Thyroid gland (tissue), 4 donors: ENCODE measurements at regions not wholly inside any gene's neighbourhood (a gene's known extent, or its start where the extent isn't known, plus 50 kb on each side); places are given as distances from the start of the nearest gene placed in this dataset.

Source experiments
- DNase-seq, 2 donors: peaks; one replicate each; pipeline ENCODE4 v3.0.0-alpha.2; 2019
- H3K27ac ChIP-seq, 3 donors: fragments of 200-600 bp; sonication (generic); 1 replicate in 2 of 3; 2 replicates in 1 of 3; pipeline ENCODE4 v1.5.1; 2016 to 2019; ENCODE audit warnings: mild to moderate bottlenecking in 1 of 3, moderate library complexity in 1 of 3
- H3K27me3 ChIP-seq: fragments of 200-600 bp; sonication (generic); one replicate; pipeline ENCODE4 v1.5.1; 2019
- H3K36me3 ChIP-seq, 2 donors: fragments of 200-600 bp; sonication (generic); one replicate each; pipeline ENCODE4 v1.5.1; 2016 to 2019
- H3K4me1 ChIP-seq, 2 donors: fragments of 200-600 bp; sonication (generic); one replicate each; pipeline ENCODE4 v1.5.1; 2017 to 2019
- H3K4me3 ChIP-seq, 3 donors: fragments of 200-600 bp; sonication (generic); replicated peaks in 1 of 3; 1 replicate in 2 of 3; 2 replicates in 1 of 3; pipeline ENCODE4 v1.5.1; 2016; ENCODE audit warnings: mild to moderate bottlenecking in 1 of 3
- H3K9me3 ChIP-seq: fragments of 200-600 bp; sonication (generic); one replicate; pipeline ENCODE4 v1.5.1; 2017
- POLR2A ChIP-seq, 2 donors: fragments of 450-650 bp; IDR thresholded peaks; one replicate each; pipeline ENCODE4 v1.6.1; 2017; ENCODE audit warnings: antibody characterized with exemption in 2 of 2, mild to moderate bottlenecking in 2 of 2, moderate library complexity in 1 of 2
- WGBS, 2 donors: methylation state at CpG; one replicate each; pipeline ENCODE4 v1.1.5; 2017; 5-methylcytosine and 5-hydroxymethylcytosine counted together
- intact Hi-C: fragments of 100-400 bp; cut with DNase I; formaldehyde crosslinking; loops from one replicate; pipeline ENCODE4 v1.15.1; 2023
- TF ChIP-seq, protein P1 (sequence below), 6 experiments: fragments of 200-600 bp in 3 of 6; fragments of 450-650 bp in 3 of 6; sonication (generic) in 3 of 6; IDR thresholded peaks; one replicate each; pipeline ENCODE4 v1.5.1; 2016 to 2019; ENCODE audit warnings: antibody characterized with exemption in 6 of 6, mild to moderate bottlenecking in 2 of 6, inconsistent platforms in 1 of 6, moderate library complexity in 1 of 6

DNA sequence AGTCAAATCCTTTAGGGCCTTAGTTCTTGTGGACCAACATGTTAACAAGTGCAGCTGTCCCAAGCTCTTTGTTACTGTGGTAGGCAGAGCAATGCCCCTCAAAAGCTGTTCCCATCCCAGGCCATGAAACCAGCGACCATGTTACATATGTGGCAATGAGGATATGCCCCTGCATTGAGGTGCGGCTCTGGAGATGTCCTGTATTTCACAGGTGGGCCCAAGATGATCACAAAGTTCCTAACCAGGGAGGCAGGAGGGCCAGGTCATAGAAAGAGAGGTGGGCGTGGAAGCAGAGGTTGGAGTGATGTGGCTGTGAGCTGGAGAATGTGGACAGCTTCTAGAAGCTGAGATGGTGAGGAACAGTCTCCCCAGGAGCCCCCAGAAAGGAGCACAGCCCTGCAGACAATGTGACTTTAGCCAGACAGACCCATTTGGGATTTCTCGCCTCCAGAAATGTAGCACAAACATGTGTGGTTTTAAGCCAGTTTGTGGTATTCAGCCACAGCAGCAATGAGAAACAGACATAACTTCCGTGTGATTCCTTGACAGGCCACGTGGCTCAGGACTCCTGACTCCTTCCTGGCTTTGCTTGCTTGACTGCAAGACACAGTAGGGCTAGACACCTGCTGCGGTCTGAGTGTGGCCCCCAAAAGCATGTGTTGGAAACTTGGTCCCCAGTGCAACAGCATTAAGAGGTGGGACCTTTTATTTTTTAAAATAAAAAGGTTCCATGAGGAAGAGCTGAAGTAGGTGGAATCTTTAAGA, 778.3 kb downstream of the KCNJ18 start:
- DNase-seq: no peak
- WGBS, 2 donors: 57 to 63% methylated on average over 7 of the region's 7 CpGs
- intact Hi-C loops: no loop called here
- no peaks in the 10 kb centered on the region for H3K4me1 ChIP-seq
- no peak overlapping the region for H3K27ac ChIP-seq
- no peak overlapping the region for H3K4me3 ChIP-seq
- H3K27me3 ChIP-seq: no peaks in the 10 kb centered on the region
- no peaks in the 10 kb centered on the region for H3K36me3 ChIP-seq
- H3K9me3 ChIP-seq: no peaks in the 10 kb centered on the region
- TF ChIP-seq, protein P1, sequence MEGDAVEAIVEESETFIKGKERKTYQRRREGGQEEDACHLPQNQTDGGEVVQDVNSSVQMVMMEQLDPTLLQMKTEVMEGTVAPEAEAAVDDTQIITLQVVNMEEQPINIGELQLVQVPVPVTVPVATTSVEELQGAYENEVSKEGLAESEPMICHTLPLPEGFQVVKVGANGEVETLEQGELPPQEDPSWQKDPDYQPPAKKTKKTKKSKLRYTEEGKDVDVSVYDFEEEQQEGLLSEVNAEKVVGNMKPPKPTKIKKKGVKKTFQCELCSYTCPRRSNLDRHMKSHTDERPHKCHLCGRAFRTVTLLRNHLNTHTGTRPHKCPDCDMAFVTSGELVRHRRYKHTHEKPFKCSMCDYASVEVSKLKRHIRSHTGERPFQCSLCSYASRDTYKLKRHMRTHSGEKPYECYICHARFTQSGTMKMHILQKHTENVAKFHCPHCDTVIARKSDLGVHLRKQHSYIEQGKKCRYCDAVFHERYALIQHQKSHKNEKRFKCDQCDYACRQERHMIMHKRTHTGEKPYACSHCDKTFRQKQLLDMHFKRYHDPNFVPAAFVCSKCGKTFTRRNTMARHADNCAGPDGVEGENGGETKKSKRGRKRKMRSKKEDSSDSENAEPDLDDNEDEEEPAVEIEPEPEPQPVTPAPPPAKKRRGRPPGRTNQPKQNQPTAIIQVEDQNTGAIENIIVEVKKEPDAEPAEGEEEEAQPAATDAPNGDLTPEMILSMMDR (IDR thresholded peaks at IDR 0.05): no peak

DNA sequence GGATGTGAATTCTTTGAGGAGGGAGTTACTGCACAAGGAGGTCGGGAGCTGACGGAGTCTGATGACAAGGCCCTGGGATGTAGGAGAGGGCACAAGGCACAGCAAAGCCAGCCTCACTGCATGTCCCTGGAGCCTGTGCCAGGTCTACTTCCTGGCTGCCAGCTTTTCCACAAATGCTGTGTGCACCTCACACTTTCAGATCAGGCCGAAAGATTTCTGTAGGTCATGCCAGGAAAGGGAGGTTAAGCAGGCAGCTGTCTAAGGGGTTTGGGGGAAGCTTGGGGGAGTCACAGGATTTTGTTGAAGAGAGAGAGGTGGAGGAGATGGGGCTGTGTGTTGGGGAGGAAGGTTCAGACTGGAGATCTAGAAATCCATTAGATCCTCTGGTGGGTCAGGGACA, 792.5 kb downstream of the KCNJ18 start:
- WGBS, 2 donors: 63% methylated on average over 3 of the region's 3 CpGs
- intact Hi-C loops: no loop called here
- no peak for DNase-seq

DNA sequence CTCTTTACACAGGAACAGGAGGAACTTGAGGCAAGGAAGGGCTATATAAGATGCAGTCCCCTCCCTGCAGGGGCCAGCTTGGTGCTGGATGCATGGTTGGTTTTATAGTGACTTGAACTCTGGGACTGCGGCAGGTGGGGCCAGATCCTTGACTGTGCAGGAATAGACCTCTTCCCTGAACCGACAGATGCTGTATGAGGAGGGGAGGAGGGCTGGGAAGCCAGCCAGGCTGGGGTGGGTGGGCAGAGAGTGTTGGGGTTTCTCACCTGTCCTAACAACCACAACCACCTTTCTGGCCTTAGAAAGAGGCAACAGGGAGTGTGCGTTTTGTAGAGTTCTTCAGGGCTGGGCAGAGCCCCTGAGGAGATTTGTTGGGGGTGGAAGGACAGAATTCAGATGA, 798.1 kb downstream of the KCNJ18 start:
- no peak for DNase-seq
- H3K4me1 ChIP-seq: no peaks in the 10 kb centered on the region
- no peak overlapping the region for H3K4me3 ChIP-seq
- 45 to 52% methylated on average over 3 of the region's 3 CpGs for WGBS, 2 donors
- no peaks in the 10 kb centered on the region for H3K27me3 ChIP-seq
- intact Hi-C loops: no loop called here
- no peaks in the 10 kb centered on the region for H3K36me3 ChIP-seq
- TF ChIP-seq, protein P1 (IDR thresholded peaks at IDR 0.05): no peak
- TF ChIP-seq POLR2A (IDR thresholded peaks at IDR 0.05): no peak
- no peak overlapping the region for H3K27ac ChIP-seq
- H3K9me3 ChIP-seq: no peaks in the 10 kb centered on the region

More for the DNA sequence above, 792.5 kb downstream of the KCNJ18 start:
- TF ChIP-seq POLR2A (IDR thresholded peaks at IDR 0.05): no peak
- TF ChIP-seq, protein P1 (IDR thresholded peaks at IDR 0.05): no peak
- H3K36me3 ChIP-seq: no peaks in the 10 kb centered on the region
- H3K27me3 ChIP-seq: no peaks in the 10 kb centered on the region
- H3K4me1 ChIP-seq: no peaks in the 10 kb centered on the region
- H3K27ac ChIP-seq: no peak overlapping the region
- H3K4me3 ChIP-seq: no peak overlapping the region
- no peaks in the 10 kb centered on the region for H3K9me3 ChIP-seq

DNA sequence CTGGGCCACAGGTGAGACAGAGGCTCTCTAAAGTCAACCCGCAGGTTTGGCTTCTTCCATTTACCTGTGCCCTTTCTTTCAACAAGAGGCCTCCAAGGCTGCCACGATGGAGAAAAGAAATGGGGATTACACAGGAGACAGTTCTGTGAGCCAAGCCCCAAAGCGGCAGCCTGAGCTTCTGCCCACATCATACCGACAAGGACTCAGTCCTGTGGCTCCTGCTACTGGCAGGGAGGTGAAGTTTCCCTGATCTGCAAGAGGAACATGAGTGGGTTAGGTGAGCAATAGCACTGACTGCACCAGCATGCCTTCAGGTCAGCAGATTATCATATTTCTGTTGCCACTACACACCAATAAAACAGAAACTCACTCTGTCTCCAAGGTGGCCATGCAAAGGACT, 800.0 kb downstream of the KCNJ18 start:
- intact Hi-C loops: no loop called here
- DNase-seq: no peak

DNA sequence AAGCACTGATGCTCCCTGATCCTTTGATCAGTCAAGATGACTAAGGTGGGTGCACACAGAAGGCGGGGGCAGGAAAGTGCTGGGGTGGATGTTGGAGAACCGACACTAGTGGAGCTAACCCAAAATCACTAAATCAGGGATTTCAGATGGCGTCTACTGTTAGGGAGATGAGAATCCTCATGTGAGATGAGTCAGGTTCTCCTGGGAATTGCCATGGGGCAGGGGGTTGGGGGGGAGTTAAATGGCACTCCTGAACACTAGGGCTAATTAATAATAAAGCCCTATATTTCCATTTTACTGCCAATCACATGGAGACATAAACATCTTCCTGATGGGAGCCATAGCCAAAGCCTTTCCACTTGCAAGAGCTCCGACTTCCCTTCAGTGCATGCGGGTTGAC, 804.1 kb downstream of the KCNJ18 start:
- H3K36me3 ChIP-seq: no peaks in the 10 kb centered on the region
- DNase-seq: no peak
- 75 to 82% methylated on average over 5 of the region's 5 CpGs for WGBS, 2 donors
- no peak overlapping the region for H3K4me3 ChIP-seq
- H3K9me3 ChIP-seq: no peaks in the 10 kb centered on the region
- H3K27me3 ChIP-seq: no peaks in the 10 kb centered on the region
- H3K27ac ChIP-seq: no peak overlapping the region
- H3K4me1 ChIP-seq: no peaks in the 10 kb centered on the region
- TF ChIP-seq, protein P1 (IDR thresholded peaks at IDR 0.05): no peak
- no peak for TF ChIP-seq POLR2A (IDR thresholded peaks at IDR 0.05)
- intact Hi-C loops: no loop called here

More for the DNA sequence above, 800.0 kb downstream of the KCNJ18 start:
- Histone ChIP-seq H3K4me1 (no peaks in the 10 kb centered on the region), H3K4me3 (no peak overlapping the region), H3K9me3 (no peaks in the 10 kb centered on the region), H3K27ac (no peak overlapping the region), H3K36me3 (no peaks in the 10 kb centered on the region), H3K27me3 (no peaks in the 10 kb centered on the region)
- TF ChIP-seq, protein P1 (IDR thresholded peaks at IDR 0.05): no peak
- no peak for TF ChIP-seq POLR2A (IDR thresholded peaks at IDR 0.05)
- WGBS, 2 donors: 51 to 54% methylated on average over 4 of the region's 4 CpGs
